ENCODE measurements at regions not wholly inside any gene's neighbourhood (a gene's known extent, or its start where the extent isn't known, plus 50 kb on each side); places are given as distances from the start of the nearest gene placed in this dataset.

DNA sequence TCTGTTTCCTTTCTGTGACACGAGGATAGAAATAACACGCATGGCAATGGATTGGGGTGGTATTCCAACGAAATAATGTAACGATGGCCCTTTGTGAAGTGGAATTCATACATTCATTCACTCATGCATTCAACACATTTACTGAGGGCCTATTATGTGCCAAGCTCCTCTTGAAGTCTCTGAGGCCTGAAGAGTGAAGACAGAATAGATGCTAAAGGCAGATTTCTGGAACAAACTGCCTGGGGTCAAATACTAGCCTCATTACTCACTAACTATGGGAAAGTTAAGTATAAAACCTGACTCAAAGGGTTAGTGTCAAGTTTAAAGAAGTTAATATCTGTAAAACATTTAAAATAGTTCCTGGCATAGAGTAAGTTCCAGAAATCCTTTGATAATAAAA lies 279.6 kb upstream of the SULF2 start:
- no peak overlapping the region for H3K4me3 Mint-ChIP-seq (ENCODE audit: unreplicated experiment)
- CTCF ChIA-PET = interaction anchor here (1.3 kb wide), 1 partner anchor 556 kb away, joined by 3 read pairs; no protein-coding TSS in a partner anchor
- POLR2A ChIA-PET = no interaction called here

DNA sequence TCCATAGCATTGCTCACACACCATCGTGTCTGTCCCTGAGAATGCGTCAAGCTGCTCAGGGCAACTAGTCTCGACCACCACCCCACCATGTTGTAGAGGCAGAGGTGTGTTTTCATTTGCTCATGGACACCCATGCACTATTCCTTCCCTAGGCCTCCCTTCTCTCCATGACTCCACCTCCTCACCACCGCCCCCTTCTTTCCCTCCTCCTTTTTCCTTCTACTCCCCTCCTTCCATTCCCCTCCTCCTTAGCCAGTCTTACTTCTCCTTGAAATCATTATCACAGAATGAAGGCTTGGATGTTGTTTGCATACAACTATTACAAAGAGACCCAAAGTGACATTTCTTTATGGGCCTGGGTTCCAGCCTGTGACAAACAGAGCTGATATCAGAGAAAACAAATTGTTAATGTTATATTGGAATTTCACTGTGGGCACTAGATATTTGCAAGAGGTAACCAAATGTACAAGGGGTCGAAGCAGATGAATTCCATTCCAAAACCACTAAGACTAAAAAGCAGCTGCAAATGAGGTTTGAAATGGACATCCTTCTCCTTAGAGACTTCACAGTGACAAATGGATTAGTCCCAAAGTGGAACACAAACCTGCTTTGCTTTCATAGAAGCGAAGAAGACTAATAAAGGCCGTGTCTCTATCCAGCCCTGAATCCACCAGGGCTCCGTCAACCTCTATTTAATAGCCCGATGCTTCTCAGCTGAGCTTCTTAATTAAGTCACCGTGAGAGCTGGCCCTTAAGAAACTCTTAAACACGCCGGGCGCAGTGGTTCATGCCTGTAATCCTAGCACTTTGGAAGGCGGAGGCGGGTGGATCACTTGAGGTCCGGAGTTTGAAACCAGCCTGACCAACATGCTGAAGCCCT lies 275.8 kb upstream of the SULF2 start:
- TF ChIP-seq, protein P1, sequence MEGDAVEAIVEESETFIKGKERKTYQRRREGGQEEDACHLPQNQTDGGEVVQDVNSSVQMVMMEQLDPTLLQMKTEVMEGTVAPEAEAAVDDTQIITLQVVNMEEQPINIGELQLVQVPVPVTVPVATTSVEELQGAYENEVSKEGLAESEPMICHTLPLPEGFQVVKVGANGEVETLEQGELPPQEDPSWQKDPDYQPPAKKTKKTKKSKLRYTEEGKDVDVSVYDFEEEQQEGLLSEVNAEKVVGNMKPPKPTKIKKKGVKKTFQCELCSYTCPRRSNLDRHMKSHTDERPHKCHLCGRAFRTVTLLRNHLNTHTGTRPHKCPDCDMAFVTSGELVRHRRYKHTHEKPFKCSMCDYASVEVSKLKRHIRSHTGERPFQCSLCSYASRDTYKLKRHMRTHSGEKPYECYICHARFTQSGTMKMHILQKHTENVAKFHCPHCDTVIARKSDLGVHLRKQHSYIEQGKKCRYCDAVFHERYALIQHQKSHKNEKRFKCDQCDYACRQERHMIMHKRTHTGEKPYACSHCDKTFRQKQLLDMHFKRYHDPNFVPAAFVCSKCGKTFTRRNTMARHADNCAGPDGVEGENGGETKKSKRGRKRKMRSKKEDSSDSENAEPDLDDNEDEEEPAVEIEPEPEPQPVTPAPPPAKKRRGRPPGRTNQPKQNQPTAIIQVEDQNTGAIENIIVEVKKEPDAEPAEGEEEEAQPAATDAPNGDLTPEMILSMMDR (IDR thresholded peaks at IDR 0.05; ENCODE audit: insufficient read depth in 1 of 2, low read depth in 1 of 2, low read length in 1 of 2, severe bottlenecking in 1 of 2, unreplicated experiment in 1 of 2) = no peak
- Mint-ChIP-seq H3K4me3 (ENCODE audit: unreplicated experiment) (no peak overlapping the region), H3K27me3 (ENCODE audit: insufficient read depth, unreplicated experiment) (no peaks in the 10 kb centered on the region), H3K4me1 (ENCODE audit: low read depth, unreplicated experiment) (no peaks in the 10 kb centered on the region), H3K36me3 (ENCODE audit: insufficient read depth, unreplicated experiment) (no peaks in the 10 kb centered on the region), H3K27ac (ENCODE audit: unreplicated experiment) (no peak overlapping the region), H3K9me3 (ENCODE audit: unreplicated experiment) (peaks cover 24% of the 10 kb centered on the region)
- H3K4me3 ChIP-seq (ENCODE audit: low read depth, low read length) = no peak overlapping the region
- no peaks in the 10 kb centered on the region for H3K27me3 ChIP-seq (replicated peaks; ENCODE audit: control insufficient read depth, insufficient read depth, low read length)
- intact Hi-C loops (cut with micrococcal nuclease; ENCODE audit: unreplicated experiment) = no loop called here
- H3K9me3 ChIP-seq = peaks cover 28% of the 10 kb centered on the region
- CTCF ChIA-PET = interaction anchor here (0.6 to 1.1 kb wide), 3 partner anchors 235 to 560 kb away, joined by 3 to 7 read pairs (median 3); no protein-coding TSS in a partner anchor
- H3K4me1 ChIP-seq = no peaks in the 10 kb centered on the region
- no peak for DNase-seq
- POLR2A ChIA-PET = no interaction called here
- BruUV-seq (replicated peaks) = no TSS peak
- H3K36me3 ChIP-seq (ENCODE audit: control insufficient read depth, insufficient read depth, low read length) = no peaks in the 10 kb centered on the region

More for the DNA sequence above, 279.6 kb upstream of the SULF2 start:
- Mint-ChIP-seq H3K27ac (ENCODE audit: unreplicated experiment) (no peak overlapping the region), H3K9me3 (ENCODE audit: unreplicated experiment) (peaks cover 16% of the 10 kb centered on the region), H3K4me1 (ENCODE audit: low read depth, unreplicated experiment) (no peaks in the 10 kb centered on the region), H3K36me3 (ENCODE audit: insufficient read depth, unreplicated experiment) (no peaks in the 10 kb centered on the region), H3K27me3 (ENCODE audit: insufficient read depth, unreplicated experiment) (no peaks in the 10 kb centered on the region)
- H3K36me3 ChIP-seq (ENCODE audit: control insufficient read depth, insufficient read depth, low read length) = no peaks in the 10 kb centered on the region
- no peak overlapping the region for H3K4me3 ChIP-seq (ENCODE audit: low read depth, low read length)
- DNase-seq = no peak
- TF ChIP-seq, protein P1 (IDR thresholded peaks at IDR 0.05; ENCODE audit: insufficient read depth in 1 of 2, low read depth in 1 of 2, low read length in 1 of 2, severe bottlenecking in 1 of 2, unreplicated experiment in 1 of 2) = no peak
- no TSS peak for BruUV-seq (replicated peaks)
- H3K9me3 ChIP-seq = no peaks in the 10 kb centered on the region
- no peaks in the 10 kb centered on the region for H3K4me1 ChIP-seq
- intact Hi-C loops (cut with micrococcal nuclease; ENCODE audit: unreplicated experiment) = no loop called here
- H3K27me3 ChIP-seq (replicated peaks; ENCODE audit: control insufficient read depth, insufficient read depth, low read length) = no peaks in the 10 kb centered on the region

GRCh38 chr20:48058611-48059559 lies 273.6 kb upstream of the SULF2 start:
- intact Hi-C loops (cut with micrococcal nuclease; ENCODE audit: unreplicated experiment) = no loop called here
- Mint-ChIP-seq H3K4me3 (ENCODE audit: unreplicated experiment) (no peak overlapping the region), H3K27me3 (ENCODE audit: insufficient read depth, unreplicated experiment) (peaks cover 6% of the 10 kb centered on the region), H3K4me1 (ENCODE audit: low read depth, unreplicated experiment) (no peaks in the 10 kb centered on the region), H3K9me3 (ENCODE audit: unreplicated experiment) (peaks cover 22% of the 10 kb centered on the region), H3K27ac (ENCODE audit: unreplicated experiment) (no peak overlapping the region), H3K36me3 (ENCODE audit: insufficient read depth, unreplicated experiment) (no peaks in the 10 kb centered on the region)
- ChIA-PET POLR2A (interaction anchor here (0.6 kb wide), 1 partner anchor 16 kb away, joined by 3 read pairs; no protein-coding TSS in a partner anchor), CTCF (no interaction called here)
- BruUV-seq (replicated peaks) = no TSS peak
- Histone ChIP-seq H3K36me3 (ENCODE audit: control insufficient read depth, insufficient read depth, low read length) (no peaks in the 10 kb centered on the region), H3K27me3 (replicated peaks; ENCODE audit: control insufficient read depth, insufficient read depth, low read length) (no peaks in the 10 kb centered on the region), H3K4me1 (no peaks in the 10 kb centered on the region), H3K4me3 (ENCODE audit: low read depth, low read length) (no peak overlapping the region), H3K9me3 (peaks cover 28% of the 10 kb centered on the region)
- TF ChIP-seq, protein P1 (IDR thresholded peaks at IDR 0.05; ENCODE audit: insufficient read depth in 1 of 2, low read depth in 1 of 2, low read length in 1 of 2, severe bottlenecking in 1 of 2, unreplicated experiment in 1 of 2) = no peak
- DNase-seq = no peak

Measured in Caco-2 (cell line).